Left forelimb (tissue), 1 donor: ENCODE measurements at regions not wholly inside any gene's neighbourhood (a gene's known extent, or its start where the extent isn't known, plus 50 kb on each side); places are given as distances from the start of the nearest gene placed in this dataset.

Experiments used
- DNase-seq: peaks from one replicate; pipeline ENCODE4 v3.0.0-alpha.2; 2018; ENCODE audit warnings: low spot score

- DNase-seq: no peak
Observed at GRCh38 chr2:15701341-15701907, 109.8 kb downstream of the DDX1 start.

- no peak for DNase-seq
Observed at GRCh38 chr2:15701991-15702390, 110.3 kb downstream of the DDX1 start.

- DNase-seq: no peak
Observed at GRCh38 chr2:15702452-15702851, 110.8 kb downstream of the DDX1 start.

- peak; percentile 31 for DNase-seq
Observed at GRCh38 chr2:15703365-15703869, 111.7 kb downstream of the DDX1 start.

- DNase-seq: peak; percentile 58
Observed at GRCh38 chr2:15704086-15704787, 112.6 kb downstream of the DDX1 start.

- DNase-seq: peak; percentile 36
Observed at GRCh38 chr2:15704788-15705115, 113.1 kb downstream of the DDX1 start.

- no peak for DNase-seq
Observed at GRCh38 chr2:15705310-15705709, 113.6 kb downstream of the DDX1 start.

GRCh38 chr2:15705839-15706386 lies 114.2 kb downstream of the DDX1 start:
- peak; percentile 8 for DNase-seq

- peak; percentile 12 for DNase-seq
Observed at GRCh38 chr2:15706424-15706823, 114.8 kb downstream of the DDX1 start.

- peak; percentile 14 for DNase-seq
Observed at GRCh38 chr2:15706986-15707632, 115.4 kb downstream of the DDX1 start.

GRCh38 chr2:15708161-15708560 lies 116.5 kb downstream of the DDX1 start:
- DNase-seq: no peak

GRCh38 chr2:15708865-15709820 lies 117.5 kb downstream of the DDX1 start:
- DNase-seq: no peak

GRCh38 chr2:15711126-15711860 lies 119.6 kb downstream of the DDX1 start:
- no peak for DNase-seq

- no peak for DNase-seq
Observed at GRCh38 chr2:15712551-15713342, 121.1 kb downstream of the DDX1 start.

- no peak for DNase-seq
Observed at GRCh38 chr2:15713475-15713874, 121.8 kb downstream of the DDX1 start.

GRCh38 chr2:15714002-15714401 lies 122.3 kb downstream of the DDX1 start:
- DNase-seq: no peak

- DNase-seq: no peak
Observed at GRCh38 chr2:15714609-15715008, 122.9 kb downstream of the DDX1 start.

GRCh38 chr2:15715596-15715995 lies 123.9 kb downstream of the DDX1 start:
- no peak for DNase-seq

GRCh38 chr2:15718103-15718943 lies 126.7 kb downstream of the DDX1 start:
- DNase-seq: no peak
